Chondrocyte (in vitro differentiated cells): ENCODE measurements at regions not wholly inside any gene's neighbourhood (a gene's known extent, or its start where the extent isn't known, plus 50 kb on each side); places are given as distances from the start of the nearest gene placed in this dataset.
"Not testable (repeated sequence)": the region's sequence is repeated elsewhere in the genome, so short reads cannot be mapped to it uniquely, and the experiment has no call there.

ENCODE experiments used
- DNase-seq: peaks from one replicate; pipeline ENCODE4 v3.0.0; 2021; ENCODE audit warnings: mixed read lengths, low spot score
- H3K27ac Mint-ChIP-seq: one replicate; pipeline ENCODE4 v1.8.0; 2021; ENCODE audit warnings: mild to moderate bottlenecking, moderate library complexity, mixed read lengths; ENCODE audit not compliant: unreplicated experiment
- H3K27me3 Mint-ChIP-seq: 2 replicates; pipeline ENCODE4 v1.8.0; 2021; ENCODE audit warnings: low read depth, mixed read lengths
- H3K36me3 Mint-ChIP-seq: 2 replicates; pipeline ENCODE4 v1.8.0; 2021; ENCODE audit warnings: low read depth, mixed read lengths
- H3K4me1 Mint-ChIP-seq: 2 replicates; pipeline ENCODE4 v1.8.0; 2021; ENCODE audit warnings: low read depth, mild to moderate bottlenecking, mixed read lengths
- H3K4me3 Mint-ChIP-seq: one replicate; pipeline ENCODE4 v1.8.0; 2021; ENCODE audit warnings: mild to moderate bottlenecking, moderate library complexity, mixed read lengths; ENCODE audit not compliant: unreplicated experiment
- H3K9me3 Mint-ChIP-seq: 2 replicates; pipeline ENCODE4 v1.8.0; 2021; ENCODE audit warnings: low read depth, mixed read lengths

DNA sequence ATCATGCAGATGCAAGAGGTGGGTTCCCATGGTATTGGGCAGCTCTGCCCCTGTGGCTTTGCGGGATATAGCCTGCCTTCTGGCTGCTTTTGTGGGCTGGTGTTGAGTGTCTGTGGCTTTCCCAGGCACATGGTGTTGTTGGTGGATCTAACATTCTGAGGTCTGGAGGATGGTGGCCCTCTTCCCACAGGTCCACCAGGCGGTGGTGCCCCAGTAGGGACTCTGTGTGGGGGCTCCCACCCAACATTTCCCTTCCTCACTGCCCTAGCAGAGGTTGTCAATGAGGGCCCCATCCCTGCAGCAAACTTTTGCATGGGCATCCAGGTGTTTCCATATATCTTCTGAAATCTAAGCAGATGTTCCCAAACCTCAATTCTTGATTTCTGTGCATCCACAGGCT, 420.5 kb upstream of the TPTE start:
- DNase-seq, H3K27ac Mint-ChIP-seq, H3K4me1 Mint-ChIP-seq, H3K27me3 Mint-ChIP-seq, H3K9me3 Mint-ChIP-seq, H3K36me3 Mint-ChIP-seq, H3K4me3 Mint-ChIP-seq: not testable (repeated sequence)

DNA sequence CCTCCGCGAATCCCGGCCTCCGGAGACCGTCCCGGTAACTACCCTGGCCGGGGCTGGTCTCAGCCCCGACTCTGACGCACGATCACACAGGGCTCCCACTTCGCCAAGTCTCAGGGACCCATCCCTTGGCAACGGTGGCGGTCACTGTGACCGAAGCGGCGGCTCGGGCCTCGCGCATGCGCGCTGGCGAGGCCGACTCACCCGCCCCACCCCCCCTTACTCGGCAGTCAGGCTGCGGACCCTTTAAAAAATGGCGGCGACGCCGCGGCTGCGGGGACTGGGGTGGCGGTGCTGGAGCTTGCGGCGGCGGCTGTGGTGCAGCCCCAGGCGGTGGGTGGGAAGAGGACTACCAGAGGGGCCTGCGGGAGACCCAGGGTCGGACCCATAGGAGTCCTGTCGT, 402.0 kb upstream of the TPTE start:
- H3K27ac Mint-ChIP-seq, DNase-seq, H3K4me3 Mint-ChIP-seq, H3K27me3 Mint-ChIP-seq, H3K4me1 Mint-ChIP-seq, H3K36me3 Mint-ChIP-seq, H3K9me3 Mint-ChIP-seq: not testable (repeated sequence)

DNA sequence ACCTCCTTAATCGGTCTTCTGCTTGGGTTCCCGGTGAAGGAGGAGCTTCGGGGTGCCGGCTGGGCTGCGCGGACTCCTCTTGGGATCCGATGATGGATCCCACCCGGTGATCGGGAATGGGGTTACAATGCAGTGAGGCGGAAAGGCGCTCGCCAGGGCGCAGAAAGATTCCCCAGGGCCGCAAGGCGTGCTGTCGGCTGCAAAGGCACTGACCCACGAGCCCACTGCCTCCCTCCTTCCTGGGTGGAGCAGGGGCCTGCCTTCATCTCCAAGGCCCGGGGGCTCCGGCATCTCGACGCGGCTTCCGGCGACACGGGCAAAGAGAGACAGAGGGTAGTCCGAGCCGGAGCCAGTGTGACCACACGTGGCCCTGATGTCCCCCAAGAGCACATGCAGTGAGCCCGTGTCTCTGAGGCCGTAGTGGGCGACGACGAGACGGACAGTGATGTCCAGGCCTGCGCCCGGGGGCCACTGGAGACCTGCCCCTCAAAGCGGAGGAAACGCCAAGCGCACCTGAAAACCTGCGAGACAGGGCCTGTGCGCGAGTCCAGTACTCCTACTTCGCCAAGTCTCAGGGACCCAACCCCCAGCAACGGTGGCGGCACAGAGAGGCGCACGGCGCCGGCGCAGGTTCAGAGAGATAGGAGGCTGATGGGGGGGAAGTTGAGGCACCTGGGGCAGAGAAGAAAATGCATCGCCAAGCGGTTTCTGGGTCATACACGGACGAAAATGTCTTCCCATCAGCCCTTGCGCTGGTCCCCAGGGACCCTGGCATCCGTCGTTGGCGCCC, 401.4 kb upstream of the TPTE start:
- not testable (repeated sequence) for H3K4me3 Mint-ChIP-seq, H3K27ac Mint-ChIP-seq, H3K4me1 Mint-ChIP-seq, H3K9me3 Mint-ChIP-seq, H3K27me3 Mint-ChIP-seq, H3K36me3 Mint-ChIP-seq
- peak; percentile 95 for DNase-seq

DNA sequence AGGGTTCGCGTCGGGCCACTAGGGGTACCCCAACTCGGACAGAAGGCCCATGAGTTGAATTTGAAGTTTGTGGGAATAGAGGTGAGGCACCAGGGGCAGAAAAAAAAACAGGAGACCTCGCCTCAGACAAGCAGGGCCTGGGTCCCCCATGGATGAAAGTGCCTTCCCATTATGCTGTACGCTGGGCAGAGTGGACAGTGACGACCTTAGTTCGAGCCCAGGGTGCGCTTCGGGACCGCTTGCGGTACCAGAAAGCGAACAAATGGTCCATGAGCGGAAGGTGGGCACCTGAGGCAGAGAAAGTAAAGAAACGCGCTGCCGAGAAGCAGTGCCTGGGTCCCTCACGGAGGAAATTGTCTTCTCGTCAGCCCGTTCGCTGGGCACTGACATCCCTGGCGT, 400.8 kb upstream of the TPTE start:
- not testable (repeated sequence) for H3K27me3 Mint-ChIP-seq, H3K9me3 Mint-ChIP-seq, H3K4me3 Mint-ChIP-seq, DNase-seq, H3K4me1 Mint-ChIP-seq, H3K36me3 Mint-ChIP-seq, H3K27ac Mint-ChIP-seq

DNA sequence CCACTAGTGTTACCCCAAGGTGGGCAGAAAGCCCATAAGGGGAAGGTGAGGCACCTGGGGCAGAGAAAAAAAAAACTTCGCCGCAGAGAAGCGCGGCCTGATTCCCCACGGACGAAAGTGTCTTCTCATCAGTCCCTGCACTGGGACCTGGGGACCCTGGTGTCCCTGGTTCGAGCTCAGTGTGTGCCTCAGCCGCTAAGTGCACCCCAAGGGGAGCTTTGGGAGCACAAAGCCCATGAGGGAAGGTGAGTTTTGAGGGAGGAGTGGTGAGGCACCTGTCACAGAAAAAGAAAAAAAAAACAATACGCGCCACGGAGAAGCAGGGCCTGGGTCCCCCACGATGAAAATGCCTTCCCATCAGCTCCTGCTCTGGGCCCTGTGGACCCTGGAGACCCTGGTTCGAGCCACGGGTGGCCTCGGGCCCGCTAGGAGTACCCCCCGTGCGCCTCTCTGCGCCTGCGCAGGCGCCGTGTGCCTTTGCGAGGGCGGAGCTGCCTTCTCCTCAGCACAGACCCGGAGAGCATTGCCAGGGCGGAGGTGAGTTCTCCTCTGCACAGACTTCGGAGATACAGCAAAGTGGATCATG, 400.3 kb upstream of the TPTE start:
- H3K36me3 Mint-ChIP-seq, H3K4me3 Mint-ChIP-seq, H3K9me3 Mint-ChIP-seq, H3K27me3 Mint-ChIP-seq, H3K27ac Mint-ChIP-seq, H3K4me1 Mint-ChIP-seq: not testable (repeated sequence)
- peak; percentile 86 for DNase-seq

DNA sequence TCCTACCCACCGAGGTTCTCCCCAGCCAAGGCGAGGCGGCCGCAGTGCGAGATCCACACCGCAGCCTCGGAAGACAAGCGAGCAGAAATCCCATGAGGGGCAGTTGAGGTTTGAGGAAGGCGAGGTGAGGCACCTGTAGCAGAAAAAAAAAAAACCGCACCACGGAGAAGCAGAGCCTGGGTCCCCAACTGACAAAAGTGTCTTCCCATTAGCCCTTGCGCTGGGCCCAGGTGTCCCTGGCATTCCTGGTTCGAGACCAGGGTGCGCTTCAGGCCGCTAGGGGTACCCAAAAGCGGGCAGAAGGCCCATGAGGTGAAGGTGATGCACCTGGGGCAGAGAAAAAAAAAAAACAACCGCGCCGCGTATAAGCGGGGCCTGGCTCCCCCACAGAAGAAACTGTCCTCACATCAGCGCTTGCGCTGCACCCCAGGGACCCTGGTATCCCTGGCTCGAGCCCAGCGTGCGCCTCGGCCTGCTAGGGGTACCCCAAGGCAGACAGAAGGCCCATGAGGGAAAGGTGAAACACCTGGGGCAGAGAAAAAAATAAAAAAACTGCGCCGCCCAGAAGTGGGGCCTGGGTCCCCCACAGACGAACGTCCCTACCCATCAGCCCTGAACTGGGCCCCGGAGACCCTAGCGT, 399.4 kb upstream of the TPTE start:
- H3K9me3 Mint-ChIP-seq, H3K4me1 Mint-ChIP-seq, H3K27ac Mint-ChIP-seq, H3K4me3 Mint-ChIP-seq, DNase-seq, H3K27me3 Mint-ChIP-seq, H3K36me3 Mint-ChIP-seq: not testable (repeated sequence)

DNA sequence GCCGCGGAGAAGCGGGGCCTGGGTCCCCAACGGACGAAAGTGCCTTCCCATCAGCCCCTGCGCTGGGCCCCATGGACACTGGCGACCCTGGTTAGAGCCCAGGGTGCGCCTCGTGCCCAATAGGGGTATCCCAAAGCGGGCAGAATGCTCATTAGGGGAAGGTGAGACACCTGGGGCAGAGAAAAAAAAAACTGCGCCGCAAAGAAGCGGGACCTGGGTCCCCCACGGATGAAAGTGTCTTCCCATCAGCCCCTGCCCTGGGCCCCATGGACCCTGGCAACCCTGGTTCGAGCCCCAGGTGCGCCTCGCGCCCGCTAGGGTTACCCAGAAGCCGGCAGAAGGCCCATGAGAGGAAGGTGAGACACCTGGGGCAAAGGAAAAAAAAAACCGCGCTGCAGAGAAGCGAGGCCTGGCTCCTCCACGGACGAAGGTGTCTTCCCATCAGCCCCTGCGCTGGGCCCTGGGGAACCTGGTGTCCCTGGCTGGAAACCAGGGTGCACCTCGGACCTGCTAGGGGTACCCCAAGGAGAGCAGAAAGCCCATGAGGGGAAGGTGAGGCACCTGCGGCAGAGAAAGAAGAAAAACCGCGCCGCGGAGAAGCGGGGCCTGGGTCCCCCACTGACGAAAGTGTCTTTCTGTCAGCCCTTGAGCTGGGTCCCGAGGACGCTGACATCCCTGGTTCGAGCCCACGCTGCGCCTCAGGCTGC, 398.4 kb upstream of the TPTE start:
- not testable (repeated sequence) for H3K27me3 Mint-ChIP-seq, H3K36me3 Mint-ChIP-seq, H3K27ac Mint-ChIP-seq, H3K9me3 Mint-ChIP-seq, H3K4me3 Mint-ChIP-seq, H3K4me1 Mint-ChIP-seq
- peak; percentile 79 for DNase-seq

DNA sequence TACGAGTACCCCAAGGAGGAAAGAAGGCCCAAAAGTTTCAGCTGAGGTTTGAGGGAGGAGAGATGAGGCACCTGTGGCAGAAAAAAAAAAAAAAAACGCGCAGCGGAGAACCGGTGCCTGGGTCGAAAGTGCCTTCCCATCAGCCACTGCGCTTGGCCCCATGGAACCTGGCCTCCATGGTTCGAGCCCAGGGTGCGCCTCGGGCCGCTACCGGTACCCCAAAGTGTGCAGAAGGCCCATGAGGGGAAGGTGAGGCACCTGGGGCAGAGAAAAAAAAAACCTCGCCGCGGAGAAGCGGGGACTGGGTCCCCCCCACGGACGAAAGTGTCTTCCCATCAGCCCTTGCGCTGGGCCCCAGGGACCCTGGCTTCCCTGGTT, 397.9 kb upstream of the TPTE start:
- not testable (repeated sequence) for H3K9me3 Mint-ChIP-seq, H3K36me3 Mint-ChIP-seq, H3K4me1 Mint-ChIP-seq, H3K27ac Mint-ChIP-seq, H3K4me3 Mint-ChIP-seq, H3K27me3 Mint-ChIP-seq
- DNase-seq: peak; percentile 82

DNA sequence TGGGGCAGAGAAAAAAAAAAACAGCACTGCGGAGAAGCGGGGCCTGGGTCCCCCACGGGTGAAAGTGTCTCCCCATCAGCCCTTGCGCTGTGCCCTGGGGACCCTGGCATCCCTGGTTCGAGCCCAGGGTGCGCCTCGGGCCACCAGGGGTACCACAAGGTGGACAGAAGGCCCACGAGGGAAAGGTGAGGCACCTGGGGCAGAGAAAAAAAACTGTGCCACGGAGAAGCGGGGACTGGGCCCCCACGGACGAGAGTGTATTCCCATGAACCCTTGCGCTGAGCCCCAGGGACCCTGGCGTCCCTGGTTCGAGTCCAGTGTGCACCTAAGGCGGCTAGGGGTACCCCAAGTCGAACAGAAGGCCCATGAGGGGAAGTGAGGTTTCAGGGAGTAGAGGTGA, 395.8 kb upstream of the TPTE start:
- not testable (repeated sequence) for H3K27me3 Mint-ChIP-seq, H3K4me3 Mint-ChIP-seq, DNase-seq, H3K36me3 Mint-ChIP-seq, H3K27ac Mint-ChIP-seq, H3K9me3 Mint-ChIP-seq, H3K4me1 Mint-ChIP-seq

DNA sequence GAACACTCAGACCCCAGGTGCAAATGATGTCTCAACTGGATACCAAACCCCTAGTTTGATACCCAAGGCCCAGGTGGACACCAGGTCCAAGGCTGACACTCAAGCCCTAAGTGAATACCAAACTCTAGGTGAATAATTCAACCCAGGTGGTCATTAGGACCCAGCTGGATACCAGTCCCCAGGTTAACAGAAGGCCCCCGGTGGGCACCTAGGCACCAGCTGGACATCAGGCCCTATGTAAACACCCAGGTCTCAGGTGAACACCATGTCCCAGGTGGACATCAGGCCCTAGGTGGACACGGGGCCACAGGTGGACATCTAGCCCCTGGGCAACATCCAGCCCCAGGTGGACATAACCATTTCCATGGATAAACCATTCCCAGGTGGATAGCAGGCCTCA, 387.3 kb upstream of the TPTE start:
- H3K36me3 Mint-ChIP-seq, H3K4me3 Mint-ChIP-seq, H3K27me3 Mint-ChIP-seq, H3K27ac Mint-ChIP-seq, H3K4me1 Mint-ChIP-seq, H3K9me3 Mint-ChIP-seq: not testable (repeated sequence)
- DNase-seq: peak; percentile 61

DNA sequence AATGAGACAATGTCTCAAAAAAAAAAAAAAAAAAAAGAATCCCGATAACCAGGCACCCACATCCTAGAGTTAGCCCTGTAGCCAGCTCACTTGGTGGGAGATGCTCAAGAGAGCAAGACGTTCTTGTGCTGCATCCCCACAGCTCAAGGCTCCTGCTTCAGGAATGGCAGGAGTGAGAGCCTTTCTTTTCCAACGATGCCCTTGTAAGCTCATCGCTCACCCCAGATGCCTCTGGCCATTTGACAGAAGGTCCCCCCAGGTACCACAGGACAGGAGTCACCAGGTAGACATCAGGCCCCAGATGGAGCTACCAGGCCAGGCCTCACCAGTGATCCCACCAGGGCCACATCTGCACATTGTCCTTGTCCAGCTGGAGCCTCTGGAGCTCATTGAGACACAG, 385.5 kb upstream of the TPTE start:
- not testable (repeated sequence) for H3K27ac Mint-ChIP-seq, H3K27me3 Mint-ChIP-seq, H3K4me3 Mint-ChIP-seq, H3K9me3 Mint-ChIP-seq, H3K4me1 Mint-ChIP-seq, H3K36me3 Mint-ChIP-seq, DNase-seq

DNA sequence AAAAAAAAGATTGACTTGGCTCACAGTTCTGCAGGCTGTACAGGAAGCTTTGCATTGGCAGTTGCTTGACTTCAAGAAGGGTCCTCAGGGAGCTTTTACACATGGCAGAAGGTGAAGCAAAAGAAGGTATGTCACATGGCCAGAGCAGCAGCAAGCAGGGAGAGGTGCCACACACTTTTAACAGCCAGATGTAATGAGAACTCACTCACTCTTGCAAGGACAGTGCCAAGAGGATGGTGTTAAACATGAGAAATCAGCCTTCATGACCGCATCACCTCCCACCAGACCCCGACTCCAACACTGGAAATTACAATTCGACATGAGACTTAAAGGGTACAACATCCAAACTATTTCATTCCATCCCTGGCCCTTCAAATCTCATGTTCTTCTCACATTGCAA, 367.2 kb upstream of the TPTE start:
- H3K4me3 Mint-ChIP-seq, H3K36me3 Mint-ChIP-seq, H3K27me3 Mint-ChIP-seq, H3K27ac Mint-ChIP-seq, H3K9me3 Mint-ChIP-seq, DNase-seq, H3K4me1 Mint-ChIP-seq: not testable (repeated sequence)
